GM19467 (cell line): ENCODE measurements at regions not wholly inside any gene's neighbourhood (a gene's known extent, or its start where the extent isn't known, plus 50 kb on each side); places are given as distances from the start of the nearest gene placed in this dataset.
"Not testable (repeated sequence)": the region's sequence is repeated elsewhere in the genome, so short reads cannot be mapped to it uniquely, and the experiment has no call there.

Source experiments
- ATAC-seq: cut with Tn5 transposase; IDR thresholded peaks from one replicate; pipeline ENCODE4 v1.9.1; 2021; ENCODE audit warnings: mild to moderate bottlenecking, moderate library complexity; ENCODE audit not compliant: unreplicated experiment

DNA sequence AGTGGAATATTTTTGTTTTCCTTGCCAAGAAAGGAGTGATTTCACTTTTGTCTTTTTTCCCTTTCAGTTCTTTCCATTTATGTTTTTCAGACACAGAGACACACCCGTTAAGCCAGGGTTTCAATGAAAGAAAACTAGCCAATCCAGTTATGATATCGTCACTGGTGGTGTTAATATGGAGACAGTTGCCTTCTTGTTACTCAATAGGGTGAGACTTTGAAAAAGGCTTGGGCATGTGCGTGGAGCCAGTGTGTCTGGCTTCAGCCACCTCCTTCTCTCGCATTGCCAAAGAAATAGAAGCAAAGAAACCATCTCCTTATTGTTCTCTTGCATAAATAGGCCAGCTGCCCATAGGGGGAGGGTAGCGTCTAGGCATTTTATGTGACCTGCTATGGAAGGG lies 84.1 kb upstream of the DLX6 start:
- no peak for ATAC-seq

DNA sequence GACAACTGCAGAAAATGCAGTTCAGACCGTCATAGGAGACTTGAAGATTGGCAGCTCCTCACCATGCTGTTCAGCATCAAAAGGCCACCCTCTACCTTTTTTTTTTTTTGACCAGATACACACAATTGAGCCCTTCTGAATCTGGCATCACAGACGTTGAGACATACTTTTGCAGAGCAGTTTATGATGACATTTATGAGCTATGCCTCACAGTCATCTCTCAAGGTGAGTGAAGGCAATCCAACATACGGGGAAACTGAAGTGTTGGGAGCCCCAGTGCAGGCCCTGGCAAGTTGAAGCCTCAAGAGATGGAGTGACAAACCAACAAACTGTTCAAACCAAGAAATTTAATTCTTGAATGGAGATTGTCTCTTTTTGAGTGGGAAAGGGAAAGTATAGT lies 83.6 kb upstream of the DLX6 start:
- ATAC-seq, result no peak

DNA sequence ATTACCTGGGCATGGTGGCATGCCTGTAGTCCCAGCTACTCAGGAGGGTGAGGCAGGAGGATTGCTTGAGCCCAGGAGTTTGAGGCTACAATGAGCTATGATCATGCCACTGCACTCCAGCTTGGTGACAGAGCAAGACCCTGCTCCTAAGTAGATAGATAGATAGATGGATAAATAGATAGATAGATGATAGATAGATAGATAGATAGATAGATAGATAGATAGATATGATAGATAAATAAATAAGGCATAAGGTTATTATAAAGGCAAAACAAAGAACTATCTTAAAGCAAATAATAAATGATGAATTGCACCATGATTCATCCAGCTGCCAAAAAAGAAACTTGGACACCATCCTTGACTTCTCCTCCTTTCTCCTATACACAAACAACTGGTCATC lies 82.0 kb upstream of the DLX6 start:
- not testable (repeated sequence) for ATAC-seq

DNA sequence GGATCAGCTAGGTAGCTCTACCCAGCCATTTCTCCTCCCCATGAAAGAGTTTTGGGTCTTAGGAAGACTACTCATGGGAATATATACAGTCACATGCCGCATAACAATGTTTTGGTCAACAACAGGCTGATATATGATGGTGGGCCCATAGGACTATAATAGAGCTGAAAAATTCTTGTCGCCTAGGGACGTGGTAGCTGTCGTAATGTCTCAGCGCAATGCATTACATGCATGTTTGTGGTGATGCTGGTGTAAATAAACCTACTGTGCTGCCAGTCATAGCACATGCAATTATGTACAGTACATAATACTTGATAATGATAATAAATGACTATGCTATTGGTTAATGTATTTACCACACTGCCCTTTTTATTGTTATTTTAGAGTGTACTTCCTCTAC lies 78.2 kb upstream of the DLX6 start:
- no peak for ATAC-seq

DNA sequence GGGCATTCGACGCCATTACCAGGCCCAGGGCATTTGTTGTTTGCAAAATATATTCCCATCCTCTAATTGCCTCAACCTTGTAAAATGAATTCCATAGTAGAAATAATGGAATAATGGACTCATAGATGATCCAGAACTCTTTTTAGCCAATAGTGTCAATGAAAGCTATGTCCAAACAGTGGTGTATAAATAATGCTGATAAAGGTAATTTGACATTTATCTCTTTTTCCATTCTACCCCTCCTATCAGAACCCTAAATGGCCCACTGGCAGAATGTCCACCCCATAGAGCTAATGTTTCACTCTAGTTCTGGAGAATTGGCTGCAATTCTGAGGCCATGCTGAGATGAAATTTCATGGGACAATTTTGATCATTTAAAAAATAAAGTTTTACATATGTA lies 76.4 kb upstream of the DLX6 start:
- ATAC-seq, result no peak

DNA sequence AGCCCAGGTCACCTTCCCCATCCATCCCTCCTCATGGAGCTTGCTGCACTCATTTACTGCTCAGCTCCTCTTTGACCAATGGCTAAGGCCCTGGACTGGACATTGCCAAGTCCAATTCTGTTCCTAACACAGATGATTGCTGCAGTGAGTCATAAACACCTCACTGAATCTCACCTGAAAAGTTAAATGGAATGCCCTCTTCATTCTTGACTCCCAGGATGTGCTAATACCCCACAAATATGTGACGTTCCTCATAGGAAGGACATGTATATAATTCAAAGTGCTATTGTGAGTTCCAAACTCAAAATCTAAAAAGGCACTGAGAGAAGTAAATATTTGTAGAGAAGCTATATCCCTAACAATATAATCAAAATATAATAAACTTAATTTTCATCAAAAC lies 73.5 kb upstream of the DLX6 start:
- no peak for ATAC-seq

DNA sequence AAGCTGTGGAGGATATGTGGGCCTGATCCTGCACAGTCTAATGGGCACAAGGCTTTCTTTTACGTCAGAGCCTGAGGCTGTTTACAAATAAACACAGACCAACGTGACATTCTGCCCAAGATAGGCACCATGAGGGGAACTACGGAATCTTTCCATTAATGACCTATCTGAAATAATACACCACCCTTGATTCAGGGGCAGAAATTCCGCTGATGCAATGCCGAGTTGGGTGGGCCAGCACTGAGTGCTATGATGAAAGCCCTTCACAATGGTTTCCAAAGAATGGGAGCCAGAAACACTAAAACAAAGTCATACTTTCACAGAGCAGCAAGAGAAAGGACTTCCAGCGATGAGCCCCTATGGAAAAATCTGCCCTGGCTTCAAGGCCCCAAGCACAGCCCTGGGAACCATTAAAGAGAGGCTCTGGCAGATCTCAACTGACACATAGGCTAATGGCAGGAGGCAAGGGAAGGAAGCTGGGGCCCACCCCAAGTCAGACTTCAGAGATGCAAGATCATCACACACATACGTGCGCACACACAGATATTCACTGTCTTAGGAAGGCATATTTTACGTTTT lies 72.2 kb upstream of the DLX6 start:
- no peak for ATAC-seq

DNA sequence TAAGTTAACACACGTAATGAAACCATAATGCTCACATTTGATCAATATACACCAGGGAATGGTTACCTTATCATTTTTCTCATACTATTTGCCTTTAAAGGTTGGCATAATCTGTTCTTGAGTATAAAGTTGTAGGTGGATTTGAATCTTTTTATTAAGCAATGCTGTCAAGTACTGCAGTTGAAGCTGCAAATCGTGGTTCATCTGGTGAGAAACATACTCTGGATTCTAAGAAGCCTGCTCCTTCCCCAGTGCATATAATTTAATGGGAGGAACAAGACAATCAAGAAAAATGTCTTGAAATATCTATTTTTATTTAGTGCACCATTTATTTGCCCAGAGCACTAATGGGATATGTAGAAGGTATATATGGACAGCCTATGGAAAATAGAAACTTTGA lies 68.7 kb upstream of the DLX6 start:
- ATAC-seq, result no peak

DNA sequence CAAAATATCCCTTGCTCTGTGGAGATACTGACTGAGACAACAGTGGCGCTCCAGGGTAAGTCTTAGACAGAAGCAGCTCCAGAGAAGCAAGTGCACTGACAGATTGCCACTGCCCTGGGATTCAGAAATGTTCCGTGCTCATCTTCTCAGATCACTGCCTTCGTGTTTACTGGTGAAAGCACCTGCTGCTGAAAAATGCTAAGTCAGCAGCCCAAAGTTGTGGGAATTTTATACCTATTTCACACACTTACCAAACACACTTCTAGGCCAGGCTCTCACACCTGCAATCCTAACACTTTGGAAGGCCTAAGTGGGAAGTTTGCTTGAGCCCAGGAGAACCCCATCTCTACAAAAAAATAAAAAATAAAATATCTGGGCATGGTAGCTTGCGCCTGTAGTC lies 63.2 kb upstream of the DLX6 start:
- ATAC-seq, result no peak

DNA sequence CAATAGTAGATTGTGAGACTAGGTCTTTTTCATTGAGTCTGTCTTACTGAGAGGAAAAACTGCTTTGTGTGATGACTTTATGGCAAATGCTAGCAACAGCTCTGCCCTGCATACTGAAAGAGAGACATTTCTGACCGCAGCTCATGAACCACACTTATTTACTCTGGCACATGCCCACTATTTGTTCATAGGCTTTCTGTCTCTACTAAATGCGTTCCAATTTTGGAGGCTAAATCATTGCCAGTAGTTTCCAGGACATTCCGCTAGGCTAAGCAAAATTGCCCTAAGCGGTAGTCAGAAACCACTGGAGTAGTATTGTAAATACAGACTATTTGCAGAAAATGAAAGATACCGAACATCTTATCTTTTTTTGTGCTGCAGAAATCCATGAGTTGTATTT lies 55.6 kb upstream of the DLX6 start:
- ATAC-seq, result no peak

DNA sequence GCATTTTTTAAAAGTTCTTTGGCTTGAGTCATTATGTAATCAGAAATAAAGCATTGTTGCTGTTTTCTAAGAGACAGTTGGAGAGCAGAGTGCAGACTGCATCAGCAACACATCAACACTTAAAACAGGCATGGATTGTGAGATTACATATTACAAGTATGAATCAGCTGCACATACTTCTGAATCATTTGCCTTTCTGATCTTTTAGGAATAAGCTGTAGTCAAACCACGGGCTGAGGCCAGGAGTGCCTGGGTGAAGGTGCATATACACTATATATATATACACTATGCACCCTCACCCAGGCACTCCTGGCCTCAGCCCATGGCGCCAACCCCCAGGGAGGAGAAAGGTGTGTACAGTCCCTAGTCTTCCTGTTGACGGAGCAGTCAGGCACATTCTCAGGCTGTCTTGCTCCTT lies 52.4 kb upstream of the DLX6 start:
- ATAC-seq, result no peak

DNA sequence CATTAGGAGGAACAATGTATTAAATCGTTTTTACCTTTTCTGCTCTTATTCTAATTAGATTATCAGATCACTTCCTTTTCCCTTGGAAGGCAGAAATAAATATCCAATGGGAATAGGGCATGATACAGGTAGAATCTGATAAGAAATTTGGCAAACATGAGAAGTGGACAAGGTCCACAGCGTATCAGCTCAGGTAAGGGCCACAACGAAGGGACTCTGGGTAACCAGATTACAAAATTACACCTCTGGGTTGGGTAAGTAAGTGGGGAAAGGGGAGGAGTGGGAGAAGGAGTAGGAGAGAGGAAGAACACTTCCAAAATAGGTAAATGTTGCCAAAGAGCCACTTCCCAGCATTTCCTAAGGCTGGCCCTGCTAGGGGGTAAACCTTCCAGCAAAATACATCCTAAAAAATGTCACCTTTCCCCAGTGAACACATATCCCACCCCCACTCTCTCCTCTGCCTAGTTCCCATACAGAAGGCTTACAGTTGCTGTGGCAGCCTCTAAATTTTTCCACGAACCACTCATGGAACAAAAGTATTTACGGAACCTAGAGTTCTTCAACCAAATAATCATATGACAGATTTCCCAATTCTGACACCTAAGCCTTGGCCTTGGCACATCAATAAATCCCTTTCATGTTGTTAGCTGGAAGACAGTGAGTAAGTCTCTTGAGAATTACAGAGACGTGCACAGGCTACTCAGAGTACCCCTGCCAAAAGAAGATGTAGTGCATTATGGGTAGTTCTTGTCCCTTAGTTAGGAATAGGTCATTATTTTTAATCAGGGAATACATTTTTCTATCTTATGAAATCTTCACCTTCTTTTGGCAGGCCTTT lies 51.5 kb upstream of the DLX6 start:
- no peak for ATAC-seq
